ENCODE measurements at regions not wholly inside any gene's neighbourhood (a gene's known extent, or its start where the extent isn't known, plus 50 kb on each side); places are given as distances from the start of the nearest gene placed in this dataset.

- no peak overlapping the region for H3K4me2 ChIP-seq (replicated peaks; ENCODE audit: low read depth, low read length, poor library complexity, severe bottlenecking)
- WGBS (ENCODE audit: insufficient coverage): no CpG with 5 or more reads among the region's 1 CpG
- H3K4me3 Mint-ChIP-seq: no peak overlapping the region
- no peaks in the 10 kb centered on the region for H3K4me1 Mint-ChIP-seq
- no peak overlapping the region for H3K27ac ChIP-seq (ENCODE audit: low read length in 2 of 2)
- H3K9ac ChIP-seq (ENCODE audit: low read length): no peak overlapping the region
- no peak for DNase-seq
- H3K4me1 ChIP-seq (ENCODE audit: control insufficient read depth in 2 of 2, insufficient read depth in 2 of 2, low read length in 2 of 2): no peaks in the 10 kb centered on the region
- no peaks in the 10 kb centered on the region for H3K9me3 Mint-ChIP-seq (ENCODE audit: insufficient read depth)
- H3K79me2 ChIP-seq (ENCODE audit: control insufficient read depth, insufficient read depth, low read length): no peaks in the 10 kb centered on the region
- H3K9me3 ChIP-seq (ENCODE audit: control extremely low read depth in 1 of 3, control insufficient read depth in 2 of 3, insufficient read depth in 1 of 3, low read length in 2 of 3): peaks cover 0 to 10% (median 0%) of the 10 kb centered on the region in 3 donors
- H3K27ac Mint-ChIP-seq: no peak overlapping the region
- no peak overlapping the region for H2AFZ ChIP-seq (ENCODE audit: insufficient read depth, low read depth, low read length, poor library complexity, severe bottlenecking)
- no peak overlapping the region for H3K4me3 ChIP-seq (ENCODE audit: control extremely low read depth in 1 of 5, extremely low read depth in 1 of 5, insufficient read depth in 1 of 5, low read depth in 2 of 5, low read length in 4 of 5)
- no peak for ATAC-seq (ENCODE audit: low read depth)
- CTCF ChIA-PET: no interaction called here
- no peaks in the 10 kb centered on the region for H4K20me1 ChIP-seq (ENCODE audit: control insufficient read depth, insufficient read depth, low read length, poor library complexity, severe bottlenecking)
- H3K27me3 ChIP-seq (replicated peaks in 1 of 4; ENCODE audit: control extremely low read depth in 1 of 4, control insufficient read depth in 3 of 4, insufficient read depth in 4 of 4, low read length in 3 of 4): no peaks in the 10 kb centered on the region
- POLR2A ChIA-PET: no interaction called here
- no peak for TF ChIP-seq CTCF (IDR thresholded peaks at IDR 0.05)
- no peak for TF ChIP-seq EZH2 (IDR thresholded peaks at IDR 0.05; ENCODE audit: borderline replicate concordance, insufficient read depth, low read depth, low read length, poor library complexity, severe bottlenecking)
- H3K36me3 ChIP-seq (replicated peaks in 1 of 2; ENCODE audit: control extremely low read depth in 1 of 2, control insufficient read depth in 1 of 2, extremely low read depth in 1 of 2, insufficient read depth in 2 of 2, low read length in 1 of 2): no peaks in the 10 kb centered on the region
- intact Hi-C loops (cut with micrococcal nuclease): no loop called here
- H3K27me3 Mint-ChIP-seq: no peaks in the 10 kb centered on the region
Observed at GRCh38 chr13:58852076-58852475, 1220.5 kb downstream of the PCDH17 start.

- intact Hi-C loops (cut with micrococcal nuclease): no loop called here
- Mint-ChIP-seq H3K27me3 (no peaks in the 10 kb centered on the region), H3K9me3 (ENCODE audit: insufficient read depth) (no peaks in the 10 kb centered on the region), H3K4me1 (no peaks in the 10 kb centered on the region), H3K27ac (no peak overlapping the region), H3K4me3 (no peak overlapping the region)
- Histone ChIP-seq H3K4me1 (ENCODE audit: control insufficient read depth in 2 of 2, insufficient read depth in 2 of 2, low read length in 2 of 2) (no peaks in the 10 kb centered on the region), H3K27ac (ENCODE audit: low read length in 2 of 2) (no peak overlapping the region), H3K9me3 (ENCODE audit: control extremely low read depth in 1 of 3, control insufficient read depth in 2 of 3, insufficient read depth in 1 of 3, low read length in 2 of 3) (peaks cover 0 to 26% (median 0%) of the 10 kb centered on the region in 3 donors), H3K36me3 (replicated peaks in 1 of 2; ENCODE audit: control extremely low read depth in 1 of 2, control insufficient read depth in 1 of 2, extremely low read depth in 1 of 2, insufficient read depth in 2 of 2, low read length in 1 of 2) (no peaks in the 10 kb centered on the region), H4K20me1 (ENCODE audit: control insufficient read depth, insufficient read depth, low read length, poor library complexity, severe bottlenecking) (no peaks in the 10 kb centered on the region), H3K9ac (ENCODE audit: low read length) (no peak overlapping the region), H2AFZ (ENCODE audit: insufficient read depth, low read depth, low read length, poor library complexity, severe bottlenecking) (no peak overlapping the region), H3K4me2 (replicated peaks; ENCODE audit: low read depth, low read length, poor library complexity, severe bottlenecking) (no peak overlapping the region), H3K27me3 (replicated peaks in 1 of 4; ENCODE audit: control extremely low read depth in 1 of 4, control insufficient read depth in 3 of 4, insufficient read depth in 4 of 4, low read length in 3 of 4) (no peaks in the 10 kb centered on the region), H3K4me3 (ENCODE audit: control extremely low read depth in 1 of 5, extremely low read depth in 1 of 5, insufficient read depth in 1 of 5, low read depth in 2 of 5, low read length in 4 of 5) (no peak overlapping the region), H3K79me2 (ENCODE audit: control insufficient read depth, insufficient read depth, low read length) (no peaks in the 10 kb centered on the region)
- CTCF ChIA-PET: no interaction called here
- DNase-seq (no peak), ATAC-seq (ENCODE audit: low read depth) (no peak)
- TF ChIP-seq EZH2 (IDR thresholded peaks at IDR 0.05; ENCODE audit: borderline replicate concordance, insufficient read depth, low read depth, low read length, poor library complexity, severe bottlenecking) (no peak), CTCF (IDR thresholded peaks at IDR 0.05) (no peak)
- 100% methylated on average over 1 of the region's 1 CpG for WGBS (ENCODE audit: insufficient coverage)
- POLR2A ChIA-PET: no interaction called here
Observed at GRCh38 chr13:58855283-58855682, 1223.7 kb downstream of the PCDH17 start.
